RPMI8226 (cell line): ENCODE measurements at regions not wholly inside any gene's neighbourhood (a gene's known extent, or its start where the extent isn't known, plus 50 kb on each side); places are given as distances from the start of the nearest gene placed in this dataset.

Experiments used
- DNase-seq: peaks from one replicate; pipeline ENCODE4 v3.0.0-alpha.2; 2015

GRCh38 chr4:141406237-141406636 lies 185.5 kb downstream of the ZNF330 start:
- DNase-seq: no peak

GRCh38 chr4:141409556-141409955 lies 188.9 kb downstream of the ZNF330 start:
- DNase-seq: no peak

- DNase-seq: no peak
Observed at GRCh38 chr4:141410839-141411238, 190.1 kb downstream of the ZNF330 start.

- no peak for DNase-seq
Observed at GRCh38 chr4:141411936-141412335, 191.2 kb downstream of the ZNF330 start.

GRCh38 chr4:141413366-141413765 lies 192.7 kb downstream of the ZNF330 start:
- DNase-seq: no peak

- DNase-seq: no peak
Observed at GRCh38 chr4:141415651-141416050, 195.0 kb downstream of the ZNF330 start.

- DNase-seq: no peak
Observed at GRCh38 chr4:141416219-141416618, 195.5 kb downstream of the ZNF330 start.

GRCh38 chr4:141416677-141417363 lies 196.1 kb downstream of the ZNF330 start:
- no peak for DNase-seq

- no peak for DNase-seq
Observed at GRCh38 chr4:141417387-141417786, 196.7 kb downstream of the ZNF330 start.

- DNase-seq: no peak
Observed at GRCh38 chr4:141425124-141425523, 204.4 kb downstream of the ZNF330 start.

GRCh38 chr4:141427726-141428296 lies 207.1 kb downstream of the ZNF330 start:
- no peak for DNase-seq

GRCh38 chr4:141429933-141430332 lies 206.4 kb upstream of the IL15 start:
- DNase-seq: no peak

GRCh38 chr4:141430686-141431085 lies 205.7 kb upstream of the IL15 start:
- DNase-seq: no peak

GRCh38 chr4:141432000-141432712 lies 204.2 kb upstream of the IL15 start:
- DNase-seq: no peak

- no peak for DNase-seq
Observed at GRCh38 chr4:141435446-141436225, 200.7 kb upstream of the IL15 start.

GRCh38 chr4:141439223-141439622 lies 197.2 kb upstream of the IL15 start:
- no peak for DNase-seq

- DNase-seq: no peak
Observed at GRCh38 chr4:141447761-141448160, 188.6 kb upstream of the IL15 start.

- DNase-seq: no peak
Observed at GRCh38 chr4:141448490-141448889, 187.9 kb upstream of the IL15 start.

- no peak for DNase-seq
Observed at GRCh38 chr4:141449927-141450326, 186.5 kb upstream of the IL15 start.

- no peak for DNase-seq
Observed at GRCh38 chr4:141455651-141456050, 180.7 kb upstream of the IL15 start.

- no peak for DNase-seq
Observed at GRCh38 chr4:141457653-141458052, 178.7 kb upstream of the IL15 start.

GRCh38 chr4:141458501-141458900 lies 177.9 kb upstream of the IL15 start:
- DNase-seq: no peak

GRCh38 chr4:141459020-141459419 lies 177.4 kb upstream of the IL15 start:
- no peak for DNase-seq

GRCh38 chr4:141462361-141462760 lies 174.0 kb upstream of the IL15 start:
- no peak for DNase-seq
